HG03571 (cell line): ENCODE measurements at regions not wholly inside any gene's neighbourhood (a gene's known extent, or its start where the extent isn't known, plus 50 kb on each side); places are given as distances from the start of the nearest gene placed in this dataset.
"Not testable (repeated sequence)": the region's sequence is repeated elsewhere in the genome, so short reads cannot be mapped to it uniquely, and the experiment has no call there.

Experiments used
- ATAC-seq: cut with Tn5 transposase; IDR thresholded peaks from one replicate; pipeline ENCODE4 v1.9.1; 2021; ENCODE audit not compliant: unreplicated experiment

GRCh38 chr12:24530689-24531088 lies 418.2 kb downstream of the BCAT1 start:
- ATAC-seq, result no peak

GRCh38 chr12:24527102-24527501 lies 421.8 kb downstream of the BCAT1 start:
- ATAC-seq, result no peak

DNA sequence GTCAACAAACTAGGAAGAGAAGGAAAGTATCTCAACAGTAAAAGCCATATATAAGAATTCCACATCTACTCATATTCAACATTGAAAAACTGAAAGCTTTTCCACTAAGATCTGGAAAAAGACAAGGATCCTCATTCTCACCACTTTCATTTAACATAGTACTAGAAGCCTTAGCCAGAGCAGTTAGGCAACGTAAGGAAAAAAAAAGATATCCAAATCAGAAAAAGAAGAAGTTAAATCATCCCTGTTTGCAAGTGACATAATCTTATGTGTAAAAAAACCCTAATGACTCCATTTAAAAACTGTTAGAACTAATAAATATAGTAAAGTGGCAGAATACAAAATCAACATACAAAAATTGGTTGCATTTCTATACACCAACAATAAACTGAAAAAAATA lies 426.2 kb downstream of the BCAT1 start:
- ATAC-seq, result no peak

- no peak for ATAC-seq
These were observed 429.1 kb downstream of the BCAT1 start for GRCh38 chr12:24519759-24520158.

DNA sequence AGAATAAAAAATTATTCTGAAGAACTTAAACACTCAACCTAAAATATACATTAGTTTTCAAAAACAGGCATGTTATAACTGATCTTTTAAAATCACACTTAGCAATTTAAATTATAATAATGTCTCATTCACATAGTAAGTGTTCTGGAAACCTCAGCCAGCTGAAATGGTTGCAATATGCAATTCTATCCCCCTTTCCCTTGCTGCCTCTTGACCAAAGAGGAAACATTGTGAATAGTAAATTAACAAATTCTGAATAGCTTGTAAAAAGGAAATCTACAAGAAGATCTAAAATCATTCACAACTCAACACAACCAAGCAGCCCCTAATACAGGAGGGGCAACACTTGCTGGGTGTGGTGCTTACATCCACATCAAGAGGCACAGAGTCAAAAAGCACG lies 431.9 kb downstream of the BCAT1 start:
- no peak for ATAC-seq

GRCh38 chr12:24510581-24511125 lies 438.2 kb downstream of the BCAT1 start:
- ATAC-seq, result no peak

DNA sequence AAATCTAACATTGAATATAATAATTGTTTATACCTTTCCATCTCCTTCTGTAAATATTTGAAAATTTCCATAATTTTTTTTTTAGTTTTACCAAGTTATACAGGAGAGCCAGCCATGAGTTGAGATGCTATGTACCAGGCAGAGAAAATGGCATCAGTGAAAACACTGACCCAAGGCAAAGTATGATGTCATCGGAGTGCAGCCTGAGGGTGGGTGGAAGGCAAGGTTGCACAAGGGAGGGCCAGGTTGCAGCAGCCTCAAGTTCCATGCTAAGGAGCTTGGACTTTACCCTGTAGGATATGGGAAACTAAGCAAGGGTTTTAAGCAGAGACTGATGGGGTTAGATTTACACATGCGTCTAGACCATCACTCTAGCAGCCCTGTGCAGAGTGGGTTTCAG lies 441.1 kb downstream of the BCAT1 start:
- no peak for ATAC-seq

DNA sequence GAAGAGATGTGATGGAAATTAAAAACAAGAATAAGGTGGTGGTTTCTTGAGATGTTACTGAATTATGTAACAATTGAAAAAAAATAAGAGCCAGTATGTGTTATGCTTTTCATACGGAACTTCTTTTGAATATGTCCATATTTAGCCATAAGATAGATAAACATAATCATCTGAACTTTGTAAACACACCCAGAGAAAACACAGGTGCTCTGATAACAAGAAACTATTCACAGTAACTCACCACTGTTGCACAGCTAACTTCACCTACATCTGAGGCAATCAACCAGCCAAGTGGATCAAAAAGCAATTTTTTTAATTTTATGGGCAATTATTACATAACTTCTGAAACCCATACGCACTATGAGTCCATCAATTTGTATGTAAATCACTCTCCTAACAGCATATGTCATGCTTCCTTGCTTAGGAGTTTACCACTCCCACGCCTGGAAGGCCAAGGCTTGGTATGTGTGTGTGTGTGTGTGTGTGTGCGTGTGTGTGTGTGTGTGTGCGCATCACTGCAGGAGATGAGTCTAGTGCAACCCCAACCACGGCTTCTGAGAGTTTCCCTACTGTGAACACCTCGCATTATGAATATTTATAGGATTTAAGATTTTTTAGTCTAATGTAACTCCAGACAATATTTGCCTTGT lies 443.4 kb downstream of the BCAT1 start:
- no peak for ATAC-seq

DNA sequence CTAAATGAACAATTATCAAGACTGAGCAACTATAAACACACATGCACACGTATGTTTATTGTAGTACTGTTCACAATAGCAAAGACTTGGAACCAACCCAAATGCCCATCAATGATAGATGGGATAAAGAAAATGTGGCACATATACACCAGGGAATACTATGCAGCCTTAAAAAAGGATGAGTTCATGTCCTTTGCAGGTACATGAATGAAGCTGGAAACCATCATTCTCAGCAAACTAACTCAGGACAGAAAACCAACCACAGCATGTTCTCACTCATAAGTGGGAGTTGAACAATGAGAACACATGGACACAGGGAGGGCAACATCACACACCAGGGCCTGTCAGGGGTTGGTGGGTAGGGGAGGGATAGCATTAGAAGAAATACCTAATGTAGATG lies 445.4 kb downstream of the BCAT1 start:
- not testable (repeated sequence) for ATAC-seq

DNA sequence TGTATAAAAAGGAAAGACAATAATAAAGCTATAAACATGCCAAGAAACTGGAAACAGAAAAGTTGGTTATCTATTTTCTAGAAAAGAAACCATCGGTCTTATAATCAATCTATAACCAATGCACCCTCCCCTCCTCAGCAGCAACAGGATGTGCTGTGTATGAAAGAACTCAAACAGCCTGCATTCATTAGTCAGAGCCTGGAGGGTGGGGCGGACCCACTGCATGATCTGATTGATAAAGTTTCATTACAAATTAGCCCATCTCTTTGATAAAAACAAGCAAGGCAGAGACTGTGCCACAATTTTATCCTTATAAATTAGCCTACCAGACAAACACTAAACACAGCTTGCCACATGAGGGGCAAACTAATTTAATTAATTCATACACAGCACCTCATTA lies 448.1 kb downstream of the BCAT1 start:
- ATAC-seq, result no peak

- ATAC-seq, result no peak
These were observed 448.5 kb downstream of the BCAT1 start for GRCh38 chr12:24500421-24500820.

GRCh38 chr12:24499151-24500146 lies 449.5 kb downstream of the BCAT1 start:
- no peak for ATAC-seq

DNA sequence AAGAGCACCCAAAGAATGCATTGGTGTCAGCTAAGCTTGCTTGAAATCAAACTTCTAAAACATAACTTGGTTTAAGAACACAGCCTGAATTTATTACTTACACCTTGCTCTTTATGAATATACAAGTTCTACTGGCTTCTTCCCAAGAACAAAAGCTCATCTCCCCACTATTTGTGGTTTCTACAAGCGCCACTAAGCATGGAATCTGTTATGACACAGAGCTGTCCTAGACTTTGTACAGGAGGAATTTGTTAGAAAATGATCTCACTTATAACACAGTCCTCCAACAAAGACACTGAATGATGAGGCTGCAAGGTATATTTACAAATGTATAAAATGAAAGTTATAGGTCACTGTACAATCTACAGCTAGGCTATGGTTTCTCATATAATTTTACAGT lies 452.1 kb downstream of the BCAT1 start:
- ATAC-seq, result no peak

DNA sequence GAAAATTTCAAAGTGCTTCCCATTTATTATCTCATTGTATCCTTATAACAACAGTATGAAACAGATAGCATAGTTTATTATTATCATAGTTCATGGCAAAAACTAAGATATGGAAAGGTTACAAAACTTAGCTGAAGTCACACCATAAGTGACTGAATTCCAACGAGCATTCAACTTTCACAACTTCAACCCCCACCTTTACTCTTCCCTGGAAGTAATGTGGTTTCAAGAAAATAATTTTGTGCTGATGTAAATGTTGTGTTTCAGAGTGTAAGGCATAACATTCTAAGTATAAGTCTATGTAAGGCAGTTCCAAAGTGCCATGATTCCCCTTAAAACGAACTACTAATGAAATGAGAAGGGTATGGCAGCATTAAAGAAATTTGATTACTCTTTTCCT lies 454.5 kb downstream of the BCAT1 start:
- no peak for ATAC-seq

DNA sequence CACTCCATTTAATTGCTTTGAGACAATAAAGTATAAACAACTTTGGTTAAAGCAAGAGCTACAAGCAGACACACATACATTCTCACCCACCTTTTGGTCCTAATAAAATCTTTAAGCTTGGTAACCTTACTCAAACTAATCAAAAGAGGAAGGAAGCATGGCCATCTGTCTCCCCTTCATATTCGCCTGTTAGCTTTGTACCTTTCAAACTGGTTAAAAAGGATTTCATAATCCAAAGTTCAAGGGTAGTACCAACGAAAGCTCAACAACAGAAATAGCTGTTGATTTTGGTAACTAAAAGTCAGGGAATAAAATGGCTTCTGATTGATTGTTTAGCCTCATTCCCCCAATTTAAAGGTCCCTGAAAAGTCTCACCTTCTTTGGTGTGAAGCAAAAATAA lies 456.9 kb downstream of the BCAT1 start:
- ATAC-seq, result no peak

GRCh38 chr12:24489939-24490338 lies 459.0 kb downstream of the BCAT1 start:
- no peak for ATAC-seq

DNA sequence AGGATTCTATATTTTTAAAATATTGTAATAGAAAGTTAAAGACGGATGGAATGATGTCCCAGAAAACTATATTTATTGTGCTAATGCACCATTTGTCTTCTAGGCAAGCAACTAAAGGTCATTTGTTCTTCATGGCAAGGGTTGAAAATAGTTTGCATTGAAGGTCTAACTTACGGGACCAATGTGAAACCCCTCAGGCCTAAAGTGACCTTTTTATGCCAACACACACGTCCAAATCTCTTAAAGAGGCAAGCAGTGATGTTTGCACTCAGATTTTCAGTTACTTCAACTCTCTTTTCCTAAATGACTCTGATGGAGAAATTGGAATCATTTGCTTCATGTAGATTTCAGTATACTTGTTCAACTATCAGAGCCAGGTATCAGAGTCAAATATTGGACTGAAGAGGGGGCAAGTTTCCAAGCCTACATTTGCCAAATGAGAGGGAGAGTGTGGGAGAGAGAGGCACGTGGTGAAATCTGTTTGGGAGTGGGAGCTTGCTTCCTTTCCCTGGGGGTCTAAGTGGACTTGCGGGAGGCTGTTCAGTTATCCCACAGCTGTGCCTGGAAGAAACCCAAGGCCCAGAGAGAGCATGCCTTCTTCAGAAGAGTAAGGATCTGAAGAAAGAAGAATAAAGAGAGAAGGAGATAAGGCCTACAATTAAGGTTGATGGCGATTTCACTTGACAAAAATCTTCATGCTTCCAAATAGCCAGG lies 459.8 kb downstream of the BCAT1 start:
- ATAC-seq, result no peak

GRCh38 chr12:24488091-24488596 lies 460.8 kb downstream of the BCAT1 start:
- ATAC-seq, result no peak

DNA sequence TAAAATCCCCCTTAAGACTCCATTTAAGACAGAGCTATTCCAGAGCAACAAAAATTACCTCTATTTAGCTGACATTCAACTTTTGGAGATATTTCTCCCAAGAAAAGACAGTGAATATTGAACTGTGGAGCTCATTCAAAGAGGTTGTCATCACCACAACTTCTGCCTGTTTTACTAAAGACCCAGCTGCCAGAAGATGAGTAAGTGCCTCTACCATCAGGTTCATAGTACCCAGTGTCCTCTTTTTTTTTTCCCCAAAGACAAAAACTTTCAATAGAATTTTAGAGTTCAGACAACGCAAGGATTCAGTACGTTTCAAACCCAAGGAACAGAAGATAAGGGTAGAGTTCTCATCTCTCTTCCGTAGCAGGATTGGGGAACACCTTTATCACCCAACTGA lies 461.3 kb downstream of the BCAT1 start:
- no peak for ATAC-seq

GRCh38 chr12:24483732-24484131 lies 465.2 kb downstream of the BCAT1 start:
- ATAC-seq, result no peak
